ENCODE measurements at regions not wholly inside any gene's neighbourhood (a gene's known extent, or its start where the extent isn't known, plus 50 kb on each side); places are given as distances from the start of the nearest gene placed in this dataset.

- Histone ChIP-seq H2AFZ (no peak overlapping the region), H3K9me3 (ENCODE audit: low read depth) (no peaks in the 10 kb centered on the region), H3K36me3 (ENCODE audit: low read depth) (no peaks in the 10 kb centered on the region), H3K79me2 (ENCODE audit: insufficient read depth) (no peaks in the 10 kb centered on the region), H3K27me3 (replicated peaks; ENCODE audit: insufficient read depth) (no peaks in the 10 kb centered on the region), H3K4me2 (ENCODE audit: unreplicated experiment) (no peak overlapping the region), H3K4me3 (no peak overlapping the region), H3K27ac (peak overlapping the region; percentile 8; the same call in 1 of the 2 replicates), H3K9ac (no peak overlapping the region), H3F3A (ENCODE audit: insufficient read depth) (no peaks in the 10 kb centered on the region), H4K20me1 (ENCODE audit: insufficient read depth) (no peaks in the 10 kb centered on the region), H3K4me1 (ENCODE audit: insufficient read depth) (peaks cover 13% of the 10 kb centered on the region), H3K9me2 (ENCODE audit: insufficient read depth) (no peaks in the 10 kb centered on the region)
- TF ChIP-seq EZH2phosphoT487 (IDR thresholded peaks at IDR 0.05; ENCODE audit: insufficient read depth, low read depth) (0 out of 2 replicates have a peak, but pooled peaks have one; percentile 44), EZH2 (IDR thresholded peaks at IDR 0.05; ENCODE audit: insufficient read depth, poor library complexity, severe bottlenecking) (no peak)
- in situ Hi-C loops (cut with MboI), result no loop called here
- peak; percentile 80 for DNase-seq
- 2 to 3% methylated on average over 2 of the region's 2 CpGs for WGBS, 2 experiments (ENCODE audit: low coverage in 1 of 2, low lambda C conversion rate in 2 of 2, missing lambda C conversion rate in 2 of 2)
Observed at GRCh38 chr9:81855538-81855937, 72.7 kb upstream of the SPATA31D4 start.

DNA sequence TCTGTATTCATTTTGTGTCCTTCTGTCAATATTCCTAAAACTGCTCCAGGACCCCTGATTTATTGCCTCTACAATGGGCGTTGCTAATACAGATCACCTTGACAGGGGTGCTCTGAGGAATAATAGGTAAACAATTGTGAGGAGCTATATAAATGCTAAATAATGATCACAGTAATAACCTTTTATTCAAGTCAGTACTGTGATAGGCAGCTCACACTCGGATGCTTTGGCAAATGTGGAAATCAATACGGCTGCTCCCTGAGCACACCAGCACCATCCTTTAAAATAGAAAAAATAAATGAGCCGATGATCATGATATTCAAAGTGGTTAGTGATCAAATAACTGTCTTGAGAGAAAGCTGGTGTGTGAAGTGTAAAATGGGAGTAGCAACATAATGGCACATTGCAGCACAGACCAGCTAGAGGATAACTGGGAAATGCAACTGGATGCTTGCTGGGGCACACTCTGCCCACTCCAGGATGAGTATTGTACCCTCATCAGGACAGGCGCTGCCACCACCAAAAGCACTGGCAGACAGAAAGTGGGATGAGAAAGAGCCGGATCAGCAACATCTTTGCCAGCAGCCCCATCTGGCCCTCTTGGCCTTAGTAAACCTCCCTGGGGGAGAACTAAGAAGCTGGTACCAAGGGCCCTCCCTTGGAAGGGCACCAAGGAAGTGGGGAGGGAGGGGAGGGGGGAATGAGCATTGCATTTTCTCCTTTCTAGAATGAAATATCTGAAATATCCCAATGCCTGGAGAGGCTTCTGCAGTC is 69.4 kb upstream of the SPATA31D4 start:
- TF ChIP-seq EZH2 (IDR thresholded peaks at IDR 0.05; ENCODE audit: insufficient read depth, poor library complexity, severe bottlenecking) (no peak), EZH2phosphoT487 (IDR thresholded peaks at IDR 0.05; ENCODE audit: insufficient read depth, low read depth) (no peak)
- no peak overlapping the region for H3K4me2 ChIP-seq (ENCODE audit: unreplicated experiment)
- no peak overlapping the region for H2AFZ ChIP-seq
- H3K9me2 ChIP-seq (ENCODE audit: insufficient read depth), result no peaks in the 10 kb centered on the region
- no peak overlapping the region for H3K27ac ChIP-seq
- no peaks in the 10 kb centered on the region for H3K27me3 ChIP-seq (replicated peaks; ENCODE audit: insufficient read depth)
- no peaks in the 10 kb centered on the region for H3K36me3 ChIP-seq (ENCODE audit: low read depth)
- H3K9me3 ChIP-seq (ENCODE audit: low read depth), result no peaks in the 10 kb centered on the region
- no peak for DNase-seq
- 70% methylated on average over 6 of the region's 6 CpGs for WGBS, 2 experiments (ENCODE audit: low coverage in 1 of 2, low lambda C conversion rate in 2 of 2, missing lambda C conversion rate in 2 of 2)
- H3K4me1 ChIP-seq (ENCODE audit: insufficient read depth), result peaks cover 16% of the 10 kb centered on the region
- in situ Hi-C loops (cut with MboI), result no loop called here
- H3F3A ChIP-seq (ENCODE audit: insufficient read depth), result no peaks in the 10 kb centered on the region
- no peak overlapping the region for H3K9ac ChIP-seq
- no peak overlapping the region for H3K4me3 ChIP-seq
- no peaks in the 10 kb centered on the region for H4K20me1 ChIP-seq (ENCODE audit: insufficient read depth)
- H3K79me2 ChIP-seq (ENCODE audit: insufficient read depth), result no peaks in the 10 kb centered on the region

DNA sequence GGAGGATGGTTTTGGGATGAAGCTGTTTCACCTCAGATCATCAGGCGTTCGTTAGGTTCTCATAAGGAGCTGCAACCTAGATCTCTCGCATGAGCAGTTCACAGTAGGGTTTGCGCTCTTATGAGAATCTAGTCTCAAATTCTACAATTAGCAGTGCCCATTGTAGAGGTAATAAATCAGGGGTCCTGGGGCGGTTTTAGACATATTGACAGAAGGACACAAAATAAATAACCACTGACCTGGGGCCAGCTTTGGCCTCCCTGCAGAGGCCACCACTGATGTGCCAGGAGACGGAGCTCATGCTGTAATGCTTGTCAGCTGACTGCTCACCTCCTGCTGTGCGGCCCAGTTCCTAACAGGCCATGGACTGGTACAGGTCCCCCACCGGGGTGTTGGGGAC is 67.6 kb upstream of the SPATA31D4 start:
- Histone ChIP-seq H3K9ac (no peak overlapping the region), H4K20me1 (ENCODE audit: insufficient read depth) (no peaks in the 10 kb centered on the region), H3K4me1 (ENCODE audit: insufficient read depth) (peaks cover 11% of the 10 kb centered on the region), H3K9me3 (ENCODE audit: low read depth) (no peaks in the 10 kb centered on the region), H3K4me2 (ENCODE audit: unreplicated experiment) (no peak overlapping the region), H3K79me2 (ENCODE audit: insufficient read depth) (no peaks in the 10 kb centered on the region), H3K36me3 (ENCODE audit: low read depth) (no peaks in the 10 kb centered on the region), H2AFZ (no peak overlapping the region), H3K4me3 (no peak overlapping the region), H3F3A (ENCODE audit: insufficient read depth) (no peaks in the 10 kb centered on the region), H3K27me3 (replicated peaks; ENCODE audit: insufficient read depth) (no peaks in the 10 kb centered on the region), H3K9me2 (ENCODE audit: insufficient read depth) (no peaks in the 10 kb centered on the region), H3K27ac (no peak overlapping the region)
- in situ Hi-C loops (cut with MboI), result no loop called here
- TF ChIP-seq EZH2phosphoT487 (IDR thresholded peaks at IDR 0.05; ENCODE audit: insufficient read depth, low read depth) (no peak), EZH2 (IDR thresholded peaks at IDR 0.05; ENCODE audit: insufficient read depth, poor library complexity, severe bottlenecking) (no peak)
- WGBS, 2 experiments (ENCODE audit: low coverage in 1 of 2, low lambda C conversion rate in 2 of 2, missing lambda C conversion rate in 2 of 2), result 88 to 94% methylated on average over 8 of the region's 8 CpGs
- no peak for DNase-seq

- no peaks in the 10 kb centered on the region for H3K36me3 ChIP-seq (ENCODE audit: low read depth)
- H3K9ac ChIP-seq, result no peak overlapping the region
- no peaks in the 10 kb centered on the region for H3K9me2 ChIP-seq (ENCODE audit: insufficient read depth)
- peak; percentile 89 for DNase-seq
- H3F3A ChIP-seq (ENCODE audit: insufficient read depth), result no peaks in the 10 kb centered on the region
- TF ChIP-seq EZH2 (IDR thresholded peaks at IDR 0.05; ENCODE audit: insufficient read depth, poor library complexity, severe bottlenecking), result no peak
- TF ChIP-seq EZH2phosphoT487 (IDR thresholded peaks at IDR 0.05; ENCODE audit: insufficient read depth, low read depth), result no peak
- H3K9me3 ChIP-seq (ENCODE audit: low read depth), result no peaks in the 10 kb centered on the region
- 0 to 3% methylated on average over 1 of the region's 1 CpG for WGBS, 2 experiments (ENCODE audit: low coverage in 1 of 2, low lambda C conversion rate in 2 of 2, missing lambda C conversion rate in 2 of 2)
- no peak overlapping the region for H3K27ac ChIP-seq
- no peak overlapping the region for H2AFZ ChIP-seq
- H3K4me1 ChIP-seq (ENCODE audit: insufficient read depth), result peaks cover 3% of the 10 kb centered on the region
- H4K20me1 ChIP-seq (ENCODE audit: insufficient read depth), result no peaks in the 10 kb centered on the region
- H3K27me3 ChIP-seq (replicated peaks; ENCODE audit: insufficient read depth), result no peaks in the 10 kb centered on the region
- no peak overlapping the region for H3K4me3 ChIP-seq
- in situ Hi-C loops (cut with MboI), result no loop called here
- no peaks in the 10 kb centered on the region for H3K79me2 ChIP-seq (ENCODE audit: insufficient read depth)
- no peak overlapping the region for H3K4me2 ChIP-seq (ENCODE audit: unreplicated experiment)
Observed at GRCh38 chr9:81861644-81862043, 66.6 kb upstream of the SPATA31D4 start.

Measured in GM23248 (cell line).